ENCODE measurements at regions not wholly inside any gene's neighbourhood (a gene's known extent, or its start where the extent isn't known, plus 50 kb on each side); places are given as distances from the start of the nearest gene placed in this dataset.

- TF ChIP-seq CTCF (conservative IDR thresholded peaks at IDR 0.05; ENCODE audit: low read depth, low read length), result no peak
- Histone ChIP-seq H3K79me2 (ENCODE audit: insufficient read depth, low read depth) (no peaks in the 10 kb centered on the region), H3K9ac (no peak overlapping the region), H3K27ac (no peak overlapping the region), H3K36me3 (ENCODE audit: insufficient read depth) (no peaks in the 10 kb centered on the region), H3K4me3 (IDR thresholded peaks at IDR 0.05; ENCODE audit: insufficient read depth, low read depth, low read length) (no peak overlapping the region), H4K20me1 (ENCODE audit: insufficient read depth) (no peaks in the 10 kb centered on the region), H3K4me2 (no peak overlapping the region), H3K27me3 (ENCODE audit: insufficient read depth, low read depth) (no peaks in the 10 kb centered on the region), H3K4me1 (ENCODE audit: low read depth, poor library complexity, severe bottlenecking) (no peaks in the 10 kb centered on the region), H2AFZ (ENCODE audit: low read depth) (no peak overlapping the region)
Observed at GRCh38 chr2:40957508-40957907, 505.6 kb upstream of the SLC8A1 start.

GRCh38 chr2:40962026-40962425 lies 510.1 kb upstream of the SLC8A1 start:
- no peaks in the 10 kb centered on the region for H3K4me1 ChIP-seq (ENCODE audit: low read depth, poor library complexity, severe bottlenecking)
- no peak overlapping the region for H2AFZ ChIP-seq (ENCODE audit: low read depth)
- H3K9ac ChIP-seq, result no peak overlapping the region
- H3K4me3 ChIP-seq (IDR thresholded peaks at IDR 0.05; ENCODE audit: insufficient read depth, low read depth, low read length), result no peak overlapping the region
- no peaks in the 10 kb centered on the region for H3K36me3 ChIP-seq (ENCODE audit: insufficient read depth)
- no peaks in the 10 kb centered on the region for H4K20me1 ChIP-seq (ENCODE audit: insufficient read depth)
- TF ChIP-seq CTCF (conservative IDR thresholded peaks at IDR 0.05; ENCODE audit: low read depth, low read length), result no peak
- H3K27ac ChIP-seq, result no peak overlapping the region
- no peaks in the 10 kb centered on the region for H3K79me2 ChIP-seq (ENCODE audit: insufficient read depth, low read depth)
- no peak overlapping the region for H3K4me2 ChIP-seq
- H3K27me3 ChIP-seq (ENCODE audit: insufficient read depth, low read depth), result no peaks in the 10 kb centered on the region

- Histone ChIP-seq H3K4me3 (IDR thresholded peaks at IDR 0.05; ENCODE audit: insufficient read depth, low read depth, low read length) (no peak overlapping the region), H3K4me1 (ENCODE audit: low read depth, poor library complexity, severe bottlenecking) (no peaks in the 10 kb centered on the region), H2AFZ (ENCODE audit: low read depth) (no peak overlapping the region), H4K20me1 (ENCODE audit: insufficient read depth) (no peaks in the 10 kb centered on the region), H3K36me3 (ENCODE audit: insufficient read depth) (no peaks in the 10 kb centered on the region), H3K27me3 (ENCODE audit: insufficient read depth, low read depth) (no peaks in the 10 kb centered on the region), H3K9ac (no peak overlapping the region), H3K79me2 (ENCODE audit: insufficient read depth, low read depth) (no peaks in the 10 kb centered on the region), H3K27ac (no peak overlapping the region), H3K4me2 (no peak overlapping the region)
- no peak for TF ChIP-seq CTCF (conservative IDR thresholded peaks at IDR 0.05; ENCODE audit: low read depth, low read length)
Observed at GRCh38 chr2:40964509-40965250, 512.8 kb upstream of the SLC8A1 start.

DNA sequence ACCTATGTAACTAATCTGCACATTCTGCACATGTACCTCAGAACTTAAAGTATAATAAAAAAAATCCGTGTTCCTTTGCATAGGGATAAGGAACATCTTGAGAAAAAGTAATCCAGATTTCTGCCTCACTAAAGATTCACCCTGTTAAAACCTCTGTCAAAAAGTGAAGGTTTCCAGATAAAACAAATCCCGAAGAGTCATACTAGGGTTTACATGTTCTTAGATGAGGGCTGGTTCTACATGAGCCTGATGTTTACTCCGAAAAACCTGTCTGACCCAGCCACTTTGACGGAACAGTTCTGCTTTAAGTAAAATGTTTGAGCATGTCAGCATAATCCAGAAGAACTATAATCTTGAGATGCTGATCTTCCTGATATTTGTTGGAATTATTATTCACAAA lies 515.6 kb upstream of the SLC8A1 start:
- H3K79me2 ChIP-seq (ENCODE audit: insufficient read depth, low read depth), result no peaks in the 10 kb centered on the region
- H4K20me1 ChIP-seq (ENCODE audit: insufficient read depth), result no peaks in the 10 kb centered on the region
- H3K9ac ChIP-seq, result no peak overlapping the region
- no peaks in the 10 kb centered on the region for H3K27me3 ChIP-seq (ENCODE audit: insufficient read depth, low read depth)
- TF ChIP-seq CTCF (conservative IDR thresholded peaks at IDR 0.05; ENCODE audit: low read depth, low read length), result no peak
- H3K27ac ChIP-seq, result no peak overlapping the region
- no peak overlapping the region for H2AFZ ChIP-seq (ENCODE audit: low read depth)
- H3K36me3 ChIP-seq (ENCODE audit: insufficient read depth), result no peaks in the 10 kb centered on the region
- H3K4me1 ChIP-seq (ENCODE audit: low read depth, poor library complexity, severe bottlenecking), result no peaks in the 10 kb centered on the region
- H3K4me3 ChIP-seq (IDR thresholded peaks at IDR 0.05; ENCODE audit: insufficient read depth, low read depth, low read length), result no peak overlapping the region
- H3K4me2 ChIP-seq, result no peak overlapping the region
